ENCODE measurements at regions not wholly inside any gene's neighbourhood (a gene's known extent, or its start where the extent isn't known, plus 50 kb on each side); places are given as distances from the start of the nearest gene placed in this dataset.
A peak's percentile ranks its signal among the peaks of the same experiment; 100 is the strongest.

DNA sequence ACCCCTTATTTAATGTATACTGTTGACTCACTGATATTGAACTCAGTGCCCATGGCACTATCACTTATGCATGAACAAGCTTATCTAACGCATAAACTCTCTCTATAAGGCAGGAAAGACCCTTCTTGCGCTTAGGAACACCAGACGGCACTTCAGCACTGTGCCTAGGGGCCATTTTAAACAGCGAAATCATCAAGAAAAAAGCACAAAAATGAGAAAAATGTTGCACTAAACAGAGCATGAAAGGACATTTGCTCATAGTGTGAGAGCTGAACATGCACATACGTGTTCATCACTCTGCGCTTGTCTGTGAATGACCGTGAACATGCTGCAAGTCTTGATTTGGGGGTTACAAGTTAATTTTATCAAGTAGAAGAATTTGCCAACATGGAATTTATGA, 109.6 kb downstream of the WDR11 start:
- TF ChIP-seq, protein P1, sequence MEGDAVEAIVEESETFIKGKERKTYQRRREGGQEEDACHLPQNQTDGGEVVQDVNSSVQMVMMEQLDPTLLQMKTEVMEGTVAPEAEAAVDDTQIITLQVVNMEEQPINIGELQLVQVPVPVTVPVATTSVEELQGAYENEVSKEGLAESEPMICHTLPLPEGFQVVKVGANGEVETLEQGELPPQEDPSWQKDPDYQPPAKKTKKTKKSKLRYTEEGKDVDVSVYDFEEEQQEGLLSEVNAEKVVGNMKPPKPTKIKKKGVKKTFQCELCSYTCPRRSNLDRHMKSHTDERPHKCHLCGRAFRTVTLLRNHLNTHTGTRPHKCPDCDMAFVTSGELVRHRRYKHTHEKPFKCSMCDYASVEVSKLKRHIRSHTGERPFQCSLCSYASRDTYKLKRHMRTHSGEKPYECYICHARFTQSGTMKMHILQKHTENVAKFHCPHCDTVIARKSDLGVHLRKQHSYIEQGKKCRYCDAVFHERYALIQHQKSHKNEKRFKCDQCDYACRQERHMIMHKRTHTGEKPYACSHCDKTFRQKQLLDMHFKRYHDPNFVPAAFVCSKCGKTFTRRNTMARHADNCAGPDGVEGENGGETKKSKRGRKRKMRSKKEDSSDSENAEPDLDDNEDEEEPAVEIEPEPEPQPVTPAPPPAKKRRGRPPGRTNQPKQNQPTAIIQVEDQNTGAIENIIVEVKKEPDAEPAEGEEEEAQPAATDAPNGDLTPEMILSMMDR (conservative IDR thresholded peaks at IDR 0.05; ENCODE audit: low read depth), result no peak
- no peak for DNase-seq (ENCODE audit: low spot score)
- H3K27ac ChIP-seq, result no peak overlapping the region
- ChIA-PET POLR2A (ENCODE audit: low non-redundant PET) (no interaction called here), CTCF (no interaction called here)

DNA sequence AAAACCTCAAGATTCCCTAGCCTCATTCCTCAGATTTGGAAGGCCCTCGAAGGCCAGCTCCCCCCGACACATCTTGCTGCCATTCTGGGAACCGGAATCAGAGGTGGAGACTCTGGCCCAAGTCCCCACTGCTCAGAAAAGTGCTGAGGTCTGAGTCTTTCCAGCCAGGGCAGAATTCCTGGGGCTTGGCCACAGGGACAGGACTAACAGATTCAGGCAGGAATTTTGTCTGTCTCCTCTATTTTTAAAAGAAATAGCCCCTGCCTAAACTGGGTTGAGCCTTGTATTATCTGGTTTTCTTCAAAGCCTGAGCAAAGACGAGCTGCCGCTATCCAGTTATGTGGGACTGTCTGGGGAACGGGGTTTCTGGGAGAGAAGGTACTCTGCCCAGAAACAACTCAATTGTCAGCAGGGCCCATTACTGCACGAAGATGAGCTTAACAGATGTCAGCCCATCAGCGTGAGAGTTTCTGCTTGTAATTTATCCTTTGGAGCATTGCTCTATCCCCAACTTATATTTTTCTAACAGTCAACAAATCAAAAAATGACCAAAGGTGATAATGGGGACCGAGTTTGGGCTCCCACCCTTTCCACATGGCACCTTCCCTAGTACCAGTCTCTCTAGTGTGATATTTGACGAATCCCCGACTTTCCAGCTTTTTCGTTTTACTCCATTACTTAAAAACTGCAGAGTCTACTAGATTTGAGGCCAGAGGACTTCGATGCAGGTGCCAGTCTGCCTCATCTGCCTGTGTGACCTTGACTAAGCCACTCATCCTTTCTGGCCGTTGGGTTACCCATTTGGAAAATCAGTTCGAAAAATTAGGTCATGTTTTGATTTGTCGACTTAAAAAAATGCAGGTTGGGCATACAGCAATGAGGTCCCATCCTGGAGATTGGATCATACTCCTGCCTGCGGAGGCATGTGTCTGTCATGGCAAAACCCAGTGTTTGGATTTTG, 110.9 kb downstream of the WDR11 start:
- no peak overlapping the region for H3K27ac ChIP-seq
- no peak for DNase-seq (ENCODE audit: low spot score)
- POLR2A ChIA-PET (ENCODE audit: low non-redundant PET), result no interaction called here
- CTCF ChIA-PET, result interaction anchor here (0.9 to 1.8 kb wide), 5 partner anchors 12 to 749 kb away, joined by 3 to 9 read pairs (median 4); no protein-coding TSS in a partner anchor
- TF ChIP-seq, protein P1 (conservative IDR thresholded peaks at IDR 0.05; ENCODE audit: low read depth), result no peak

- H3K27ac ChIP-seq, result no peak overlapping the region
- CTCF ChIA-PET, result interaction anchor here (0.6 to 1.8 kb wide), 7 partner anchors 13 to 748 kb away, joined by 3 to 9 read pairs (median 3); no protein-coding TSS in a partner anchor
- POLR2A ChIA-PET (ENCODE audit: low non-redundant PET), result no interaction called here
Measured at GRCh38 chr10:120962756-120963593, 111.8 kb downstream of the WDR11 start.

GRCh38 chr10:120963594-120964220, 112.5 kb downstream of the WDR11 start:
- H3K27ac ChIP-seq, result no peak overlapping the region
- no peak for DNase-seq (ENCODE audit: low spot score)
- POLR2A ChIA-PET (ENCODE audit: low non-redundant PET), result no interaction called here

More at GRCh38 chr10:120962756-120963593, 111.8 kb downstream of the WDR11 start:
- peak; percentile 53 for DNase-seq (ENCODE audit: low spot score)
- TF ChIP-seq, protein P1 (conservative IDR thresholded peaks at IDR 0.05; ENCODE audit: low read depth), result no peak

GRCh38 chr10:120966657-120967045, 115.5 kb downstream of the WDR11 start:
- TF ChIP-seq, protein P1 (conservative IDR thresholded peaks at IDR 0.05; ENCODE audit: low read depth), result no peak
- no peak for DNase-seq (ENCODE audit: low spot score)
- H3K27ac ChIP-seq, result peak overlapping the region; percentile 73
- POLR2A ChIA-PET (ENCODE audit: low non-redundant PET), result no interaction called here
- CTCF ChIA-PET, result interaction anchor here (0.6 to 0.7 kb wide), 2 partner anchors 110 to 841 kb away, joined by 3 read pairs; no protein-coding TSS in a partner anchor

More at GRCh38 chr10:120963594-120964220, 112.5 kb downstream of the WDR11 start:
- CTCF ChIA-PET, result interaction anchor here (0.6 to 1.8 kb wide), 4 partner anchors 21 to 277 kb away, joined by 3 to 9 read pairs (median 4); no protein-coding TSS in a partner anchor
- TF ChIP-seq, protein P1 (conservative IDR thresholded peaks at IDR 0.05; ENCODE audit: low read depth), result no peak
